B cell (primary cell): ENCODE measurements at regions not wholly inside any gene's neighbourhood (a gene's known extent, or its start where the extent isn't known, plus 50 kb on each side); places are given as distances from the start of the nearest gene placed in this dataset.

Experiments
- CTCF ChIP-seq: fragments of 200-600 bp; IDR thresholded peaks from one replicate; pipeline ENCODE4 v1.8.0; 2022; ENCODE audit warnings: antibody characterized with exemption, mild to moderate bottlenecking
- EZH2 ChIP-seq: IDR thresholded peaks from 2 replicates; pipeline ENCODE4 v1.6.1; 2012; ENCODE audit warnings: borderline replicate concordance, low read depth, mild to moderate bottlenecking, moderate library complexity, low read length; ENCODE audit not compliant: insufficient read depth, poor library complexity, severe bottlenecking

- TF ChIP-seq CTCF, result no peak
- no peak for TF ChIP-seq EZH2
Observed at GRCh38 chr10:85317827-85318226, 989.4 kb downstream of the CCSER2 start.
